Thoracic aorta (tissue), 2 donors: ENCODE measurements at regions not wholly inside any gene's neighbourhood (a gene's known extent, or its start where the extent isn't known, plus 50 kb on each side); places are given as distances from the start of the nearest gene placed in this dataset.

Experiments
- ATAC-seq: fragments of 150-250 bp; one replicate; pipeline ENCODE4 v1.8.0; 2017; ENCODE audit warnings: low read depth; ENCODE audit not compliant: insufficient number of reproducible peaks, low FRiP score
- DNase-seq: peaks from one replicate; pipeline ENCODE4 v3.0.0-alpha.2; 2020; ENCODE audit warnings: low spot score
- H3K27ac ChIP-seq, 2 donors: fragments of 200-600 bp; sonication (generic); 1 replicate in 1 of 2; 2 replicates in 1 of 2; pipeline ENCODE4 v1.5.1; 2016; ENCODE audit warnings: mild to moderate bottlenecking in 2 of 2, moderate library complexity in 2 of 2
- H3K27me3 ChIP-seq: fragments of 200-600 bp; sonication (generic); replicated peaks from 2 replicates; pipeline ENCODE4 v1.6.0; 2016; ENCODE audit warnings: mild to moderate bottlenecking; ENCODE audit not compliant: insufficient read depth
- H3K36me3 ChIP-seq: fragments of 200-600 bp; sonication (generic); one replicate; pipeline ENCODE4 v1.5.1; 2016
- H3K4me1 ChIP-seq, 2 donors: fragments of 200-600 bp; sonication (generic); 1 replicate in 1 of 2; 2 replicates in 1 of 2; pipeline versions ENCODE4 v1.5.1 to v1.6.0; 2016; ENCODE audit warnings: low read depth in 2 of 2, mild to moderate bottlenecking in 1 of 2; ENCODE audit not compliant: control insufficient read depth in 1 of 2
- H3K4me3 ChIP-seq: fragments of 200-600 bp; sonication (generic); 2 replicates; pipeline ENCODE4 v1.5.1; 2016; ENCODE audit warnings: mild to moderate bottlenecking
- H3K9me3 ChIP-seq: fragments of 200-600 bp; sonication (generic); 2 replicates; pipeline ENCODE4 v1.5.1; 2016
- CTCF ChIP-seq: fragments of 200-600 bp; sonication (generic); IDR thresholded peaks from one replicate; pipeline ENCODE4 v1.5.1; 2019; ENCODE audit warnings: antibody characterized with exemption

- H3K4me3 ChIP-seq, result no peak overlapping the region
- no peaks in the 10 kb centered on the region for H3K36me3 ChIP-seq
- no peak for ATAC-seq
- H3K4me1 ChIP-seq, result no peaks in the 10 kb centered on the region
- peaks cover 3% of the 10 kb centered on the region for H3K9me3 ChIP-seq
- no peak for TF ChIP-seq CTCF
- no peaks in the 10 kb centered on the region for H3K27me3 ChIP-seq
- no peak for DNase-seq
- no peak overlapping the region for H3K27ac ChIP-seq
Measured at GRCh38 chr18:25726298-25726697, 364.1 kb downstream of the SS18 start.

GRCh38 chr18:25725501-25725900, 364.9 kb downstream of the SS18 start:
- no peaks in the 10 kb centered on the region for H3K27me3 ChIP-seq
- no peak overlapping the region for H3K27ac ChIP-seq
- H3K4me3 ChIP-seq, result no peak overlapping the region
- DNase-seq (no peak), ATAC-seq (no peak)
- no peaks in the 10 kb centered on the region for H3K4me1 ChIP-seq
- no peaks in the 10 kb centered on the region for H3K36me3 ChIP-seq
- peaks cover 2% of the 10 kb centered on the region for H3K9me3 ChIP-seq
- TF ChIP-seq CTCF, result no peak

GRCh38 chr18:25724997-25725396, 365.4 kb downstream of the SS18 start:
- no peaks in the 10 kb centered on the region for H3K27me3 ChIP-seq
- H3K4me3 ChIP-seq, result no peak overlapping the region
- ATAC-seq (no peak), DNase-seq (no peak)
- no peaks in the 10 kb centered on the region for H3K9me3 ChIP-seq
- H3K4me1 ChIP-seq, result no peaks in the 10 kb centered on the region
- H3K36me3 ChIP-seq, result no peaks in the 10 kb centered on the region
- no peak for TF ChIP-seq CTCF
- H3K27ac ChIP-seq, result no peak overlapping the region

GRCh38 chr18:25724121-25724520, 366.3 kb downstream of the SS18 start:
- ATAC-seq (no peak), DNase-seq (no peak)
- no peaks in the 10 kb centered on the region for H3K36me3 ChIP-seq
- H3K9me3 ChIP-seq, result no peaks in the 10 kb centered on the region
- no peak overlapping the region for H3K4me3 ChIP-seq
- no peak overlapping the region for H3K27ac ChIP-seq
- no peak for TF ChIP-seq CTCF
- H3K27me3 ChIP-seq, result no peaks in the 10 kb centered on the region
- H3K4me1 ChIP-seq, result no peaks in the 10 kb centered on the region

- no peaks in the 10 kb centered on the region for H3K4me1 ChIP-seq
- no peaks in the 10 kb centered on the region for H3K36me3 ChIP-seq
- H3K4me3 ChIP-seq, result no peak overlapping the region
- no peaks in the 10 kb centered on the region for H3K9me3 ChIP-seq
- no peak for ATAC-seq
- no peaks in the 10 kb centered on the region for H3K27me3 ChIP-seq
- no peak for TF ChIP-seq CTCF
- H3K27ac ChIP-seq, result no peak overlapping the region
- DNase-seq, result no peak
Measured at GRCh38 chr18:25713103-25713502, 361.1 kb upstream of the ZNF521 start.
